WTC11 (cell line): ENCODE measurements at regions not wholly inside any gene's neighbourhood (a gene's known extent, or its start where the extent isn't known, plus 50 kb on each side); places are given as distances from the start of the nearest gene placed in this dataset.

Source experiments
- ATAC-seq: fragments of 200-7000 bp; cut with Tn5 transposase; 2 replicates; pipeline ENCODE4 v1.10.0; 2021; ENCODE audit warnings: mild to moderate bottlenecking, moderate library complexity
- CTCF ChIA-PET: fragments of 300-600 bp; sonication (Branson Sonifier 250); formaldehyde crosslinking; loops from one replicate; lab custom pipeline; 2021; ENCODE audit warnings: antibody characterized with exemption; lab: Charles Lee
- POLR2A ChIA-PET: fragments of 350-600 bp; sonication (Branson Sonifier 250); formaldehyde crosslinking; loops from one replicate; lab custom pipeline; 2021; ENCODE audit warnings: antibody characterized with exemption; lab: Charles Lee
- DNase-seq: peaks from one replicate; pipeline ENCODE4 v3.0.0; 2021; ENCODE audit warnings: low spot score
- H3K27ac Mint-ChIP-seq: 2 replicates; pipeline ENCODE4 v1.8.0; 2021; ENCODE audit warnings: mixed read lengths
- H3K27me3 Mint-ChIP-seq: 2 replicates; pipeline ENCODE4 v1.8.0; 2021; ENCODE audit warnings: low read depth, mild to moderate bottlenecking, moderate library complexity, mixed read lengths
- H3K36me3 Mint-ChIP-seq: 2 replicates; pipeline ENCODE4 v1.8.0; 2021; ENCODE audit warnings: mixed read lengths
- H3K4me1 Mint-ChIP-seq: 2 replicates; pipeline ENCODE4 v1.8.0; 2022; ENCODE audit warnings: mixed read lengths
- H3K4me3 Mint-ChIP-seq: 2 replicates; pipeline ENCODE4 v1.8.0; 2021; ENCODE audit warnings: mild to moderate bottlenecking, moderate library complexity, mixed read lengths
- H3K9me3 Mint-ChIP-seq: 2 replicates; pipeline ENCODE4 v1.8.0; 2021; ENCODE audit warnings: mixed read lengths
- ATF3 ChIP-seq: sonication (generic); formaldehyde crosslinking; conservative IDR thresholded peaks from 2 replicates; pipeline ENCODE4 v1.8.1; 2022; ENCODE audit warnings: mild to moderate bottlenecking, missing genetic modification reagents
- CREB1 ChIP-seq: sonication (generic); formaldehyde crosslinking; IDR thresholded peaks from 2 replicates; pipeline ENCODE4 v1.8.0; 2023; ENCODE audit warnings: mild to moderate bottlenecking, missing genetic modification reagents
- E2F1 ChIP-seq: sonication (generic); formaldehyde crosslinking; IDR thresholded peaks from 2 replicates; pipeline ENCODE4 v1.8.0; 2022; ENCODE audit warnings: mild to moderate bottlenecking, missing genetic modification reagents
- ELF4 ChIP-seq: sonication (generic); formaldehyde crosslinking; IDR thresholded peaks from 2 replicates; pipeline ENCODE4 v1.8.1; 2022; ENCODE audit warnings: low read depth, mild to moderate bottlenecking, moderate library complexity, missing genetic modification reagents
- ETV6 ChIP-seq: sonication (generic); formaldehyde crosslinking; IDR thresholded peaks from 2 replicates; pipeline ENCODE4 v1.8.1; 2022; ENCODE audit warnings: mild to moderate bottlenecking, missing genetic modification reagents
- FOXP4 ChIP-seq: sonication (generic); formaldehyde crosslinking; IDR thresholded peaks from 2 replicates; pipeline ENCODE4 v1.8.0; 2022; ENCODE audit warnings: mild to moderate bottlenecking, missing genetic modification reagents
- GTF2I ChIP-seq: fragments of 250-450 bp; sonication (Bioruptor Pico); conservative IDR thresholded peaks from 2 replicates; pipeline ENCODE4 v1.4.0; 2021; ENCODE audit warnings: mild to moderate bottlenecking
- IRF2 ChIP-seq: sonication (generic); formaldehyde crosslinking; IDR thresholded peaks from 2 replicates; pipeline ENCODE4 v1.8.0; 2022; ENCODE audit warnings: low read depth, missing genetic modification reagents, borderline replicate concordance
- MLX ChIP-seq: sonication (generic); formaldehyde crosslinking; IDR thresholded peaks from 2 replicates; pipeline ENCODE4 v1.8.1; 2023; ENCODE audit warnings: mild to moderate bottlenecking, missing genetic modification reagents, moderate library complexity
- NFATC4 ChIP-seq: fragments of 250-450 bp; sonication (Bioruptor Pico); IDR thresholded peaks from 2 replicates; pipeline ENCODE4 v1.9.0; 2021; ENCODE audit warnings: mild to moderate bottlenecking
- NFYB ChIP-seq: sonication (generic); formaldehyde crosslinking; conservative IDR thresholded peaks from 2 replicates; pipeline ENCODE4 v1.8.0; 2022; ENCODE audit warnings: low read depth, missing genetic modification reagents
- NR3C1 ChIP-seq: sonication (generic); formaldehyde crosslinking; conservative IDR thresholded peaks from 2 replicates; pipeline ENCODE4 v1.8.1; 2023; ENCODE audit warnings: low read depth, mild to moderate bottlenecking, missing genetic modification reagents
- PRRX2 ChIP-seq: fragments of 250-450 bp; sonication (Bioruptor Pico); IDR thresholded peaks from 2 replicates; pipeline ENCODE4 v1.8.0; 2021; ENCODE audit warnings: mild to moderate bottlenecking
- RELA ChIP-seq: sonication (generic); formaldehyde crosslinking; IDR thresholded peaks from 2 replicates; pipeline ENCODE4 v1.8.1; 2022; ENCODE audit warnings: missing genetic modification reagents, mild to moderate bottlenecking, borderline replicate concordance
- SMAD3 ChIP-seq: sonication (generic); formaldehyde crosslinking; IDR thresholded peaks from 2 replicates; pipeline ENCODE4 v1.8.0; 2022; ENCODE audit warnings: missing genetic modification reagents, mild to moderate bottlenecking, borderline replicate concordance
- SMAD4 ChIP-seq: sonication (generic); formaldehyde crosslinking; IDR thresholded peaks from 2 replicates; pipeline ENCODE4 v1.8.0; 2022; ENCODE audit warnings: mild to moderate bottlenecking, missing genetic modification reagents
- SOX15 ChIP-seq: fragments of 250-450 bp; sonication (Bioruptor Pico); IDR thresholded peaks from 2 replicates; pipeline ENCODE4 v1.9.0; 2021; ENCODE audit warnings: mild to moderate bottlenecking
- TEAD1 ChIP-seq: sonication (generic); formaldehyde crosslinking; IDR thresholded peaks from 2 replicates; pipeline ENCODE4 v1.8.0; 2022; ENCODE audit warnings: mild to moderate bottlenecking, missing genetic modification reagents
- TEAD4 ChIP-seq: sonication (generic); formaldehyde crosslinking; IDR thresholded peaks from 2 replicates; pipeline ENCODE4 v1.8.0; 2022; ENCODE audit warnings: mild to moderate bottlenecking, missing genetic modification reagents
- ZNF416 ChIP-seq: fragments of 250-450 bp; sonication (Bioruptor Pico); IDR thresholded peaks from 2 replicates; pipeline ENCODE4 v1.9.0; 2021; ENCODE audit warnings: mild to moderate bottlenecking, inconsistent platforms
- ZNF512 ChIP-seq: sonication (generic); formaldehyde crosslinking; IDR thresholded peaks from 2 replicates; pipeline ENCODE4 v1.8.1; 2022; ENCODE audit warnings: missing genetic modification reagents, borderline replicate concordance
- TF ChIP-seq, protein P1 (sequence below): fragments of 250-450 bp; sonication (Bioruptor Pico); IDR thresholded peaks from 2 replicates; pipeline ENCODE4 v1.9.0; 2021; ENCODE audit warnings: mild to moderate bottlenecking
- TF ChIP-seq, protein P2 (sequence below): sonication (generic); formaldehyde crosslinking; IDR thresholded peaks from 2 replicates; pipeline ENCODE4 v1.8.1; 2022; ENCODE audit warnings: mild to moderate bottlenecking, missing genetic modification reagents, moderate library complexity, borderline replicate concordance

- TF ChIP-seq, protein P1, sequence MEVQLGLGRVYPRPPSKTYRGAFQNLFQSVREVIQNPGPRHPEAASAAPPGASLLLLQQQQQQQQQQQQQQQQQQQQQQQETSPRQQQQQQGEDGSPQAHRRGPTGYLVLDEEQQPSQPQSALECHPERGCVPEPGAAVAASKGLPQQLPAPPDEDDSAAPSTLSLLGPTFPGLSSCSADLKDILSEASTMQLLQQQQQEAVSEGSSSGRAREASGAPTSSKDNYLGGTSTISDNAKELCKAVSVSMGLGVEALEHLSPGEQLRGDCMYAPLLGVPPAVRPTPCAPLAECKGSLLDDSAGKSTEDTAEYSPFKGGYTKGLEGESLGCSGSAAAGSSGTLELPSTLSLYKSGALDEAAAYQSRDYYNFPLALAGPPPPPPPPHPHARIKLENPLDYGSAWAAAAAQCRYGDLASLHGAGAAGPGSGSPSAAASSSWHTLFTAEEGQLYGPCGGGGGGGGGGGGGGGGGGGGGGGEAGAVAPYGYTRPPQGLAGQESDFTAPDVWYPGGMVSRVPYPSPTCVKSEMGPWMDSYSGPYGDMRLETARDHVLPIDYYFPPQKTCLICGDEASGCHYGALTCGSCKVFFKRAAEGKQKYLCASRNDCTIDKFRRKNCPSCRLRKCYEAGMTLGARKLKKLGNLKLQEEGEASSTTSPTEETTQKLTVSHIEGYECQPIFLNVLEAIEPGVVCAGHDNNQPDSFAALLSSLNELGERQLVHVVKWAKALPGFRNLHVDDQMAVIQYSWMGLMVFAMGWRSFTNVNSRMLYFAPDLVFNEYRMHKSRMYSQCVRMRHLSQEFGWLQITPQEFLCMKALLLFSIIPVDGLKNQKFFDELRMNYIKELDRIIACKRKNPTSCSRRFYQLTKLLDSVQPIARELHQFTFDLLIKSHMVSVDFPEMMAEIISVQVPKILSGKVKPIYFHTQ = no peak
- no peak for TF ChIP-seq MLX (CRISPR knock-in tag)
- TF ChIP-seq CREB1 = no peak
- no peak for TF ChIP-seq IRF2 (CRISPR knock-in tag)
- no peak for TF ChIP-seq NFYB (CRISPR knock-in tag)
- TF ChIP-seq SMAD3 (CRISPR knock-in tag) = no peak
Measured at GRCh38 chr14:53346988-53347387, 193.9 kb upstream of the DDHD1 start (continued).

- Mint-ChIP-seq H3K27me3 (no peaks in the 10 kb centered on the region), H3K9me3 (peaks cover under 1% of the 10 kb centered on the region; the same call in 1 of the 2 replicates), H3K4me3 (no peak overlapping the region), H3K4me1 (peaks cover 21% of the 10 kb centered on the region), H3K27ac (no peak overlapping the region), H3K36me3 (no peaks in the 10 kb centered on the region)
- DNase-seq (no peak), ATAC-seq (peak; percentile 39)
- TF ChIP-seq ZNF416 (CRISPR knock-in tag) = no peak
- TF ChIP-seq TEAD1 (CRISPR knock-in tag) = no peak
- no peak for TF ChIP-seq ELF4
- TF ChIP-seq FOXP4 (CRISPR knock-in tag) = no peak
- no peak for TF ChIP-seq SMAD4
- no peak for TF ChIP-seq TEAD4 (CRISPR knock-in tag)
- TF ChIP-seq ETV6 (CRISPR knock-in tag) = no peak
- TF ChIP-seq GTF2I (CRISPR knock-in tag) = no peak
- no peak for TF ChIP-seq RELA (CRISPR knock-in tag)
- TF ChIP-seq IRF2 (CRISPR knock-in tag) = no peak
- TF ChIP-seq NR3C1 (CRISPR knock-in tag) = no peak
- TF ChIP-seq, protein P2, sequence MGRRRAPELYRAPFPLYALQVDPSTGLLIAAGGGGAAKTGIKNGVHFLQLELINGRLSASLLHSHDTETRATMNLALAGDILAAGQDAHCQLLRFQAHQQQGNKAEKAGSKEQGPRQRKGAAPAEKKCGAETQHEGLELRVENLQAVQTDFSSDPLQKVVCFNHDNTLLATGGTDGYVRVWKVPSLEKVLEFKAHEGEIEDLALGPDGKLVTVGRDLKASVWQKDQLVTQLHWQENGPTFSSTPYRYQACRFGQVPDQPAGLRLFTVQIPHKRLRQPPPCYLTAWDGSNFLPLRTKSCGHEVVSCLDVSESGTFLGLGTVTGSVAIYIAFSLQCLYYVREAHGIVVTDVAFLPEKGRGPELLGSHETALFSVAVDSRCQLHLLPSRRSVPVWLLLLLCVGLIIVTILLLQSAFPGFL = no peak
- CTCF ChIA-PET = interaction anchor here (0.8 kb wide), 1 partner anchor 58 kb away, joined by 3 read pairs; no protein-coding TSS in a partner anchor
- POLR2A ChIA-PET = no interaction called here
Measured at GRCh38 chr14:53341324-53341723, 188.2 kb upstream of the DDHD1 start.

GRCh38 chr14:53338192-53338591, 185.1 kb upstream of the DDHD1 start:
- CTCF ChIA-PET = no interaction called here

More at GRCh38 chr14:53338192-53338591, 185.1 kb upstream of the DDHD1 start:
- peaks cover 21% of the 10 kb centered on the region for H3K4me1 Mint-ChIP-seq
- H3K27me3 Mint-ChIP-seq = no peaks in the 10 kb centered on the region; the same call in 1 of the 2 replicates
- TF ChIP-seq E2F1 (CRISPR knock-in tag) (no peak), ZNF512 (CRISPR knock-in tag) (no peak), ETV6 (CRISPR knock-in tag) (no peak), TEAD4 (CRISPR knock-in tag) (no peak), ATF3 (CRISPR knock-in tag) (no peak), GTF2I (CRISPR knock-in tag) (no peak), SOX15 (CRISPR knock-in tag) (no peak), NFATC4 (CRISPR knock-in tag) (no peak), PRRX2 (CRISPR knock-in tag) (no peak)
- TF ChIP-seq, all 79 proteins: peak for 0
- ATAC-seq = no peak
- no peak overlapping the region for H3K4me3 Mint-ChIP-seq
- POLR2A ChIA-PET = no interaction called here
- H3K36me3 Mint-ChIP-seq = no peaks in the 10 kb centered on the region
- H3K9me3 Mint-ChIP-seq = peaks cover 10% of the 10 kb centered on the region
- H3K27ac Mint-ChIP-seq = no peak overlapping the region
- DNase-seq = no peak
